ENCODE measurements at regions not wholly inside any gene's neighbourhood (a gene's known extent, or its start where the extent isn't known, plus 50 kb on each side); places are given as distances from the start of the nearest gene placed in this dataset.

- ChIA-PET RAD21 (ENCODE audit: low non-redundant PET in 1 of 2, low total read pairs in 2 of 2, uncharacterized antibody in 2 of 2, unreplicated experiment in 2 of 2) (no interaction called here), CTCF (no interaction called here), POLR2A (no interaction called here)
- intact Hi-C loops (cut with micrococcal nuclease): no loop called here
- Histone ChIP-seq H3K9ac (ENCODE audit: low read length) (no peak overlapping the region), H2AFZ (ENCODE audit: low read depth, low read length, poor library complexity, severe bottlenecking) (no peak overlapping the region), H3K79me2 (ENCODE audit: insufficient read depth, low read length) (no peaks in the 10 kb centered on the region), H3K9me2 (ENCODE audit: insufficient read depth) (no peaks in the 10 kb centered on the region), H3K4me3 (replicated peaks in 1 of 2; ENCODE audit: low read depth in 1 of 2, low read length in 2 of 2) (no peak overlapping the region), H3K4me2 (ENCODE audit: low read length) (no peak overlapping the region), H3K4me1 (ENCODE audit: control insufficient read depth in 1 of 2, insufficient read depth in 2 of 2, low read length in 2 of 2) (peaks cover 0 to 5% of the 10 kb centered on the region in 2 experiments; a peak in 1 of 4 replicates), H3K27me3 (ENCODE audit: insufficient read depth, low read length) (no peaks in the 10 kb centered on the region), H3K27ac (ENCODE audit: low read depth, low read length) (no peak overlapping the region), H4K20me1 (ENCODE audit: insufficient read depth) (no peaks in the 10 kb centered on the region), H3K9me3 (ENCODE audit: control insufficient read depth in 1 of 2, insufficient read depth in 1 of 2, low read depth in 1 of 2, low read length in 2 of 2) (no peaks in the 10 kb centered on the region), H3K36me3 (ENCODE audit: control insufficient read depth in 1 of 2, insufficient read depth in 2 of 2, low read length in 2 of 2) (0 out of 4 replicates have a peak, but pooled peaks cover 0 to 3% of the 10 kb centered on the region in 2 experiments)
- ATAC-seq (no peak), DNase-seq (ENCODE audit: low read depth, low spot score) (no peak)
- TF ChIP-seq SRF (IDR thresholded peaks at IDR 0.05; ENCODE audit: low read depth) (no peak), EZH2phosphoT487 (IDR thresholded peaks at IDR 0.05; ENCODE audit: borderline replicate concordance) (no peak), JUND (IDR thresholded peaks at IDR 0.05) (no peak), CTCF (IDR thresholded peaks at IDR 0.05 in 2 of 3, conservative IDR thresholded peaks at IDR 0.05 in 1 of 3; ENCODE audit: borderline replicate concordance in 1 of 3, insufficient read depth in 1 of 3, low read depth in 2 of 3, low read length in 2 of 3) (no peak), SIN3A (IDR thresholded peaks at IDR 0.05; ENCODE audit: low read depth) (no peak), TCF7L2 (IDR thresholded peaks at IDR 0.05; ENCODE audit: borderline replicate concordance, extremely low read depth, insufficient read depth, insufficient read length) (no peak), SP1 (IDR thresholded peaks at IDR 0.05; ENCODE audit: low read depth) (no peak), POLR2AphosphoS5 (IDR thresholded peaks at IDR 0.05; ENCODE audit: low read depth, low read length) (no peak), EGR1 (IDR thresholded peaks at IDR 0.05; ENCODE audit: low read depth) (no peak), ZFX (IDR thresholded peaks at IDR 0.05) (no peak), POLR2A (IDR thresholded peaks at IDR 0.05; ENCODE audit: borderline replicate concordance, extremely low read depth, insufficient read depth, insufficient read length) (no peak), EZH2 (IDR thresholded peaks at IDR 0.05) (no peak)
- TF ChIP-seq, protein P1, sequence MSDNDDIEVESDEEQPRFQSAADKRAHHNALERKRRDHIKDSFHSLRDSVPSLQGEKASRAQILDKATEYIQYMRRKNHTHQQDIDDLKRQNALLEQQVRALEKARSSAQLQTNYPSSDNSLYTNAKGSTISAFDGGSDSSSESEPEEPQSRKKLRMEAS (IDR thresholded peaks at IDR 0.05): no peak
- TF ChIP-seq, protein P2, sequence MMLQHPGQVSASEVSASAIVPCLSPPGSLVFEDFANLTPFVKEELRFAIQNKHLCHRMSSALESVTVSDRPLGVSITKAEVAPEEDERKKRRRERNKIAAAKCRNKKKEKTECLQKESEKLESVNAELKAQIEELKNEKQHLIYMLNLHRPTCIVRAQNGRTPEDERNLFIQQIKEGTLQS (IDR thresholded peaks at IDR 0.05): no peak
- no TSS peak for BruUV-seq (replicated peaks)
Measured at GRCh38 chr12:124442772-124443445, 124.5 kb downstream of the NCOR2 start.
